ENCODE measurements at regions not wholly inside any gene's neighbourhood (a gene's known extent, or its start where the extent isn't known, plus 50 kb on each side); places are given as distances from the start of the nearest gene placed in this dataset.

GRCh38 chr6:121826156-121826810 is 390.8 kb downstream of the GJA1 start:
- DNase-seq (ENCODE audit: low spot score): no peak

- DNase-seq (ENCODE audit: low spot score): no peak
Measured at GRCh38 chr6:121828146-121828886, 392.9 kb downstream of the GJA1 start.

- no peak for DNase-seq (ENCODE audit: low spot score)
Measured at GRCh38 chr6:121830736-121831135, 395.3 kb downstream of the GJA1 start.

- no peak for DNase-seq (ENCODE audit: low spot score)
Measured at GRCh38 chr6:121835662-121836061, 400.2 kb downstream of the GJA1 start.

GRCh38 chr6:121837545-121838229 is 402.2 kb downstream of the GJA1 start:
- no peak for DNase-seq (ENCODE audit: low spot score)

GRCh38 chr6:121838842-121839241 is 403.4 kb downstream of the GJA1 start:
- no peak for DNase-seq (ENCODE audit: low spot score)

- DNase-seq (ENCODE audit: low spot score): no peak
Measured at GRCh38 chr6:121839896-121840295, 404.4 kb downstream of the GJA1 start.

- no peak for DNase-seq (ENCODE audit: low spot score)
Measured at GRCh38 chr6:121844898-121845297, 409.5 kb downstream of the GJA1 start.

GRCh38 chr6:121847806-121848522 is 412.5 kb downstream of the GJA1 start:
- DNase-seq (ENCODE audit: low spot score): no peak

GRCh38 chr6:121848523-121849255 is 413.2 kb downstream of the GJA1 start:
- DNase-seq (ENCODE audit: low spot score): no peak

GRCh38 chr6:121849477-121849876 is 414.0 kb downstream of the GJA1 start:
- peak; percentile 46 for DNase-seq (ENCODE audit: low spot score)

GRCh38 chr6:121851056-121851455 is 415.6 kb downstream of the GJA1 start:
- no peak for DNase-seq (ENCODE audit: low spot score)

GRCh38 chr6:121853686-121854085 is 418.2 kb downstream of the GJA1 start:
- no peak for DNase-seq (ENCODE audit: low spot score)

GRCh38 chr6:121855521-121855920 is 420.1 kb downstream of the GJA1 start:
- no peak for DNase-seq (ENCODE audit: low spot score)

GRCh38 chr6:121856296-121856695 is 420.9 kb downstream of the GJA1 start:
- no peak for DNase-seq (ENCODE audit: low spot score)

GRCh38 chr6:121857551-121857950 is 422.1 kb downstream of the GJA1 start:
- no peak for DNase-seq (ENCODE audit: low spot score)

GRCh38 chr6:121858310-121858709 is 422.9 kb downstream of the GJA1 start:
- DNase-seq (ENCODE audit: low spot score): no peak

GRCh38 chr6:121858986-121859385 is 423.5 kb downstream of the GJA1 start:
- DNase-seq (ENCODE audit: low spot score): no peak

- no peak for DNase-seq (ENCODE audit: low spot score)
Measured at GRCh38 chr6:121865811-121866210, 430.4 kb downstream of the GJA1 start.

- no peak for DNase-seq (ENCODE audit: low spot score)
Measured at GRCh38 chr6:121867095-121867494, 431.6 kb downstream of the GJA1 start.

- no peak for DNase-seq (ENCODE audit: low spot score)
Measured at GRCh38 chr6:121868206-121868605, 432.8 kb downstream of the GJA1 start.

GRCh38 chr6:121873595-121873994 is 438.1 kb downstream of the GJA1 start:
- DNase-seq (ENCODE audit: low spot score): peak; percentile 29
